ENCODE measurements at regions not wholly inside any gene's neighbourhood (a gene's known extent, or its start where the extent isn't known, plus 50 kb on each side); places are given as distances from the start of the nearest gene placed in this dataset.

- Mint-ChIP-seq H3K4me1 (no peaks in the 10 kb centered on the region), H3K27ac (ENCODE audit: unreplicated experiment) (no peak overlapping the region), H3K9me3 (no peaks in the 10 kb centered on the region), H3K27me3 (ENCODE audit: low read depth) (no peaks in the 10 kb centered on the region), H3K36me3 (ENCODE audit: low read depth) (no peaks in the 10 kb centered on the region), H3K4me3 (no peak overlapping the region)
- no peak for DNase-seq (ENCODE audit: low read depth, low spot score)
- TF ChIP-seq, protein P1, sequence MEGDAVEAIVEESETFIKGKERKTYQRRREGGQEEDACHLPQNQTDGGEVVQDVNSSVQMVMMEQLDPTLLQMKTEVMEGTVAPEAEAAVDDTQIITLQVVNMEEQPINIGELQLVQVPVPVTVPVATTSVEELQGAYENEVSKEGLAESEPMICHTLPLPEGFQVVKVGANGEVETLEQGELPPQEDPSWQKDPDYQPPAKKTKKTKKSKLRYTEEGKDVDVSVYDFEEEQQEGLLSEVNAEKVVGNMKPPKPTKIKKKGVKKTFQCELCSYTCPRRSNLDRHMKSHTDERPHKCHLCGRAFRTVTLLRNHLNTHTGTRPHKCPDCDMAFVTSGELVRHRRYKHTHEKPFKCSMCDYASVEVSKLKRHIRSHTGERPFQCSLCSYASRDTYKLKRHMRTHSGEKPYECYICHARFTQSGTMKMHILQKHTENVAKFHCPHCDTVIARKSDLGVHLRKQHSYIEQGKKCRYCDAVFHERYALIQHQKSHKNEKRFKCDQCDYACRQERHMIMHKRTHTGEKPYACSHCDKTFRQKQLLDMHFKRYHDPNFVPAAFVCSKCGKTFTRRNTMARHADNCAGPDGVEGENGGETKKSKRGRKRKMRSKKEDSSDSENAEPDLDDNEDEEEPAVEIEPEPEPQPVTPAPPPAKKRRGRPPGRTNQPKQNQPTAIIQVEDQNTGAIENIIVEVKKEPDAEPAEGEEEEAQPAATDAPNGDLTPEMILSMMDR (conservative IDR thresholded peaks at IDR 0.05) = no peak
These were observed 187.9 kb upstream of the GMDS start for GRCh38 chr6:2433266-2433665.

GRCh38 chr6:2432292-2432691 is 186.9 kb upstream of the GMDS start:
- no peak overlapping the region for H3K4me3 Mint-ChIP-seq
- H3K9me3 Mint-ChIP-seq = no peaks in the 10 kb centered on the region
- no peak overlapping the region for H3K27ac Mint-ChIP-seq (ENCODE audit: unreplicated experiment)
- no peaks in the 10 kb centered on the region for H3K4me1 Mint-ChIP-seq
- TF ChIP-seq, protein P1 (conservative IDR thresholded peaks at IDR 0.05) = no peak
- H3K36me3 Mint-ChIP-seq (ENCODE audit: low read depth) = no peaks in the 10 kb centered on the region
- no peak for DNase-seq (ENCODE audit: low read depth, low spot score)
- no peaks in the 10 kb centered on the region for H3K27me3 Mint-ChIP-seq (ENCODE audit: low read depth)

GRCh38 chr6:2430612-2431011 is 185.2 kb upstream of the GMDS start:
- no peak overlapping the region for H3K4me3 Mint-ChIP-seq
- DNase-seq (ENCODE audit: low read depth, low spot score) = no peak
- H3K9me3 Mint-ChIP-seq = no peaks in the 10 kb centered on the region
- no peaks in the 10 kb centered on the region for H3K4me1 Mint-ChIP-seq
- H3K27ac Mint-ChIP-seq (ENCODE audit: unreplicated experiment) = no peak overlapping the region
- TF ChIP-seq, protein P1 (conservative IDR thresholded peaks at IDR 0.05) = no peak
- H3K36me3 Mint-ChIP-seq (ENCODE audit: low read depth) = no peaks in the 10 kb centered on the region
- H3K27me3 Mint-ChIP-seq (ENCODE audit: low read depth) = no peaks in the 10 kb centered on the region

DNA sequence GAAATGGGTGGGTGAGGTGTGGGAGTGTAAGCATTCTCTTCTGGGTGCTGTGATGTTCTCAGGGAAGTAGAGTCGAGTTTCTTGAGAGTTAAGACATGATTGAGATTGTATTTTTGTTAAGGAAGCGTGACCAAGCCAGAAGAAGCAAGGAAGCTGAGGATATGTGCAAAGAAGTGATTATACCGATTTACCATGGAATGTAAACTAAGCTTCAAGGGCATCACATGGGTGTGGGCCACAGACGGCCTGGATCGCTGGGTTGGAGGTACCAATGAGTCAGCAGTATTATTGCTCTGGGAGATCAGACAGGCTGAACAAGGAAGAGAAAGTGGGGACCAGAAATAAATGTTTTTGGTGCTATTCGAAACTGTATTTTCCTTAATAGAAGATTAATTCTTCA is 184.1 kb upstream of the GMDS start:
- H3K4me3 Mint-ChIP-seq = no peak overlapping the region
- H3K36me3 Mint-ChIP-seq (ENCODE audit: low read depth) = no peaks in the 10 kb centered on the region
- peaks cover 2% of the 10 kb centered on the region for H3K9me3 Mint-ChIP-seq
- H3K4me1 Mint-ChIP-seq = no peaks in the 10 kb centered on the region
- H3K27me3 Mint-ChIP-seq (ENCODE audit: low read depth) = no peaks in the 10 kb centered on the region
- no peak overlapping the region for H3K27ac Mint-ChIP-seq (ENCODE audit: unreplicated experiment)
- no peak for DNase-seq (ENCODE audit: low read depth, low spot score)
- TF ChIP-seq, protein P1 (conservative IDR thresholded peaks at IDR 0.05) = no peak

DNA sequence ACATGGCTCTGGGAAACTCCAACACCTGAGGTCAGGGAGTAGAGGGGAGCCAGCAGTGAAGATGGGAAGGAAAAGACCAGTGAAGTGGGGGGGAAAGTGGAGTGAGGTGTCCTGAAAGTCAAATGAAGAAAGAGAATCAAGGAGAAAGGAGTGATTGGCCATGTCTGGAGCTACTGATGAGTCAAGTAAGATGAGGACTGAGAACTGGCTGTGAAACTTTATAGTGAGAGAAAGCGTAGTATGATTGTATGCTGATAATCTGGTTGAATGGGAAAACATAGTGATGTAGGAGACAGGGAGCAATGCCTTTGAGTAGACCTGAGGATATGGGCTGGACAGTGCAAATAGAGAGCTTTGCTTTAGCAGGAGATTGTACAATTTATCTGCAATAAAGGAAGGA is 183.6 kb upstream of the GMDS start:
- TF ChIP-seq, protein P1 (conservative IDR thresholded peaks at IDR 0.05) = no peak
- no peak overlapping the region for H3K27ac Mint-ChIP-seq (ENCODE audit: unreplicated experiment)

More for the DNA sequence above, 183.6 kb upstream of the GMDS start:
- H3K27me3 Mint-ChIP-seq (ENCODE audit: low read depth) = no peaks in the 10 kb centered on the region
- no peaks in the 10 kb centered on the region for H3K36me3 Mint-ChIP-seq (ENCODE audit: low read depth)
- no peak for DNase-seq (ENCODE audit: low read depth, low spot score)
- peaks cover 3% of the 10 kb centered on the region for H3K9me3 Mint-ChIP-seq
- no peak overlapping the region for H3K4me3 Mint-ChIP-seq
- no peaks in the 10 kb centered on the region for H3K4me1 Mint-ChIP-seq

Data from neural crest cell (in vitro differentiated cells).